ENCODE measurements at regions not wholly inside any gene's neighbourhood (a gene's known extent, or its start where the extent isn't known, plus 50 kb on each side); places are given as distances from the start of the nearest gene placed in this dataset.

DNA sequence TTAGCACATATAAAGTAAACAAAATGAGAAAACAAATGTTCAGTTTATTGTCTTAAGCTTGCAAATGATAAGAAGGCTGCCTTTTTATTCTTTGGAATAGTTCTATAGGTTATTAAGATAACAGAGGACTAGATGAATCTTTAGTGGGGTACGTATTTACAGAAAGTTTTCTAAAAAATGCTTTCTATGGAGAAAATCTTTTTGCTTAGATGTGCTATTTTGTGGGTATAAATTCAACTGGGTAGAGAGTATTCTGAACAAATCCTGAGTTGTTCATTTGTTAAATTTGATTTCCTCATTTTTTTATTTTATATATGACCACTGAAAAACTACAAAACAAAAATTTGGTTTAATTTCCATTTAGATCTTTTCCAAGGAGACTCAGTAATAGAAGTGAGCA, 566.9 kb downstream of the PLCL1 start:
- no peak overlapping the region for H2AFZ ChIP-seq (ENCODE audit: low read depth, low read length)
- no TSS peak for BruUV-seq (replicated peaks)
- H3K4me1 ChIP-seq (ENCODE audit: control insufficient read depth, extremely low read depth, insufficient read depth, low read length), result no peaks in the 10 kb centered on the region
- H4K20me1 ChIP-seq (replicated peaks; ENCODE audit: control insufficient read depth, extremely low read depth, insufficient read depth, low read length), result no peaks in the 10 kb centered on the region
- H3K27me3 ChIP-seq (ENCODE audit: control insufficient read depth in 2 of 2, insufficient read depth in 2 of 2, low read length in 2 of 2), result no peaks in the 10 kb centered on the region
- H3K9me1 ChIP-seq (replicated peaks; ENCODE audit: control insufficient read depth, extremely low read depth, insufficient read depth, low read length), result no peaks in the 10 kb centered on the region
- H3K4me3 ChIP-seq (replicated peaks in 1 of 3; ENCODE audit: insufficient read depth in 1 of 3, low read depth in 1 of 3, low read length in 3 of 3), result no peak overlapping the region
- H3K4me2 ChIP-seq (ENCODE audit: insufficient read depth, low read length), result no peak overlapping the region
- no peaks in the 10 kb centered on the region for H3K79me2 ChIP-seq (ENCODE audit: control insufficient read depth, insufficient read depth, low read length)
- no peaks in the 10 kb centered on the region for H3K9me3 ChIP-seq (replicated peaks; ENCODE audit: control insufficient read depth, insufficient read depth, low read length)
- no peak overlapping the region for H3K9ac ChIP-seq (replicated peaks; ENCODE audit: extremely low read depth, insufficient read depth, low read length)
- intact Hi-C loops (cut with micrococcal nuclease) (loop anchor here (5.0 kb wide), 1 partner anchor 1096 kb away; no protein-coding TSS in a partner anchor), dilution Hi-C loops (cut with MboI; ENCODE audit: extremely low pct_ligation_motif_present, low sequenced_read_pairs) (no loop called here)
- TF ChIP-seq EZH2 (IDR thresholded peaks at IDR 0.05; ENCODE audit: borderline replicate concordance, low read depth, low read length, severe bottlenecking), result no peak
- TF ChIP-seq FOS (IDR thresholded peaks at IDR 0.05; ENCODE audit: borderline replicate concordance, insufficient read depth, low read length), result no peak
- no peak for TF ChIP-seq JUN (IDR thresholded peaks at IDR 0.05; ENCODE audit: borderline replicate concordance, insufficient read depth, insufficient read length, low read depth)
- TF ChIP-seq MYC (IDR thresholded peaks at IDR 0.05; ENCODE audit: low read depth, low read length), result no peak
- TF ChIP-seq, protein P1, sequence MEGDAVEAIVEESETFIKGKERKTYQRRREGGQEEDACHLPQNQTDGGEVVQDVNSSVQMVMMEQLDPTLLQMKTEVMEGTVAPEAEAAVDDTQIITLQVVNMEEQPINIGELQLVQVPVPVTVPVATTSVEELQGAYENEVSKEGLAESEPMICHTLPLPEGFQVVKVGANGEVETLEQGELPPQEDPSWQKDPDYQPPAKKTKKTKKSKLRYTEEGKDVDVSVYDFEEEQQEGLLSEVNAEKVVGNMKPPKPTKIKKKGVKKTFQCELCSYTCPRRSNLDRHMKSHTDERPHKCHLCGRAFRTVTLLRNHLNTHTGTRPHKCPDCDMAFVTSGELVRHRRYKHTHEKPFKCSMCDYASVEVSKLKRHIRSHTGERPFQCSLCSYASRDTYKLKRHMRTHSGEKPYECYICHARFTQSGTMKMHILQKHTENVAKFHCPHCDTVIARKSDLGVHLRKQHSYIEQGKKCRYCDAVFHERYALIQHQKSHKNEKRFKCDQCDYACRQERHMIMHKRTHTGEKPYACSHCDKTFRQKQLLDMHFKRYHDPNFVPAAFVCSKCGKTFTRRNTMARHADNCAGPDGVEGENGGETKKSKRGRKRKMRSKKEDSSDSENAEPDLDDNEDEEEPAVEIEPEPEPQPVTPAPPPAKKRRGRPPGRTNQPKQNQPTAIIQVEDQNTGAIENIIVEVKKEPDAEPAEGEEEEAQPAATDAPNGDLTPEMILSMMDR (IDR thresholded peaks at IDR 0.05; ENCODE audit: extremely low read depth in 1 of 2, insufficient read depth in 1 of 2, low read depth in 1 of 2, low read length in 2 of 2), result no peak
- TF ChIP-seq GATA2 (IDR thresholded peaks at IDR 0.05; ENCODE audit: insufficient read depth, insufficient read length, low read depth, low read length), result no peak
- no peak for TF ChIP-seq POLR2AphosphoS5 (IDR thresholded peaks at IDR 0.05; ENCODE audit: insufficient read depth, low read depth, low read length)
- no peak for TF ChIP-seq MAX (IDR thresholded peaks at IDR 0.05; ENCODE audit: insufficient read depth, insufficient read length)
- no peak for TF ChIP-seq POLR2A (IDR thresholded peaks at IDR 0.05; ENCODE audit: low read depth, low read length)
- FAIRE-seq, result no peak
- ChIA-PET CTCF (interaction anchor here (1.2 to 1.5 kb wide), 4 partner anchors 9 to 1118 kb away, joined by 3 to 5 read pairs (median 4); no protein-coding TSS in a partner anchor), POLR2A (no interaction called here)
- no peak for DNase-seq (ENCODE audit: low read depth, low spot score)
- no peaks in the 10 kb centered on the region for H3K36me3 ChIP-seq (ENCODE audit: control insufficient read depth in 2 of 2, extremely low read depth in 1 of 2, insufficient read depth in 2 of 2, low read length in 2 of 2)
- no peak overlapping the region for H3K27ac ChIP-seq (ENCODE audit: insufficient read depth, low read depth, low read length)
